Stimulated activated naive CD4-positive, alpha-beta T cell treated with Interleukin-2 at 50 U/mL for 16 hours (primary cell): ENCODE measurements at regions not wholly inside any gene's neighbourhood (a gene's known extent, or its start where the extent isn't known, plus 50 kb on each side); places are given as distances from the start of the nearest gene placed in this dataset.

ENCODE experiments used
- DNase-seq: peaks from one replicate; lab custom pipeline; 2025; lab: John Stamatoyannopoulos, UW

DNA sequence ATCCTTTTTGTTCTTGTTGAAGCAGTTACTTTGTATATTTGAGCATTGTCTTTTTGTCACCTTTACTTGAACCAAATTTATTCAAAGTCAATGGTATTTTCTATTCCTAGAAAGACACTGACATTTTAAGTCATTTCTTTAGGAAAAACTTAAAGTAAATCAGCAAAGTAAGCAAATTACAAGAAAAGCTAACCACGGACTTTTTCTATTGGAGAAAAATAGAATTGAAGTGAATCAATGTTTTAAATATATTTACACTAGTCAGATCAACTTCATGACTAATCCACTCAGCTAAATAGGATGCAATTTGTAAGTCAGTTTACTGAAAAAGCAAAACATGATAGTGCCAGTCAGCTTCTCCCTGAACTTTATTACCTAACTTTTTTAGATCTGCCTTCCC is 733.8 kb upstream of the ALCAM start:
- no peak for DNase-seq

GRCh38 chr3:104635872-104636580 is 730.7 kb upstream of the ALCAM start:
- no peak for DNase-seq

- no peak for DNase-seq
Observed at GRCh38 chr3:104642827-104643226, 723.9 kb upstream of the ALCAM start.

- no peak for DNase-seq
Observed at GRCh38 chr3:104646196-104646595, 720.5 kb upstream of the ALCAM start.

GRCh38 chr3:104648823-104649222 is 717.9 kb upstream of the ALCAM start:
- no peak for DNase-seq

DNA sequence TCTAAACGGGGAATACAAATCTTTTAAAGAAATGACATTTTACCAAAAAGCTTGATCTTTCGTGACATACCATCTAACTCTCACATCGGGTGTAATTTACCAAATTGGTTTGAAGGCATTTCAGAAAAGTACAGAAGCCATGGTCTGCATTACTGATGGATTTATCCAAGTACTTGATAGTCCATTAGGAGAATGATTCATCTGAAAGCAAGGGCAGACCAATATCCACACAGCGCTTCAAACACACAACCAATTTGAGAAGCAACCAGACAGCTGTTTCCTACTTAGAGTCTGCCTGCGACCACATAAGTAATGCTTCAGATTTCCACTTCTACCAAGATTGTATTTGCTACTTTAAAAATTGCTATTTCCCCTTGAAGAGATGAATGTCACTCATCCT is 697.6 kb upstream of the ALCAM start:
- DNase-seq = no peak

DNA sequence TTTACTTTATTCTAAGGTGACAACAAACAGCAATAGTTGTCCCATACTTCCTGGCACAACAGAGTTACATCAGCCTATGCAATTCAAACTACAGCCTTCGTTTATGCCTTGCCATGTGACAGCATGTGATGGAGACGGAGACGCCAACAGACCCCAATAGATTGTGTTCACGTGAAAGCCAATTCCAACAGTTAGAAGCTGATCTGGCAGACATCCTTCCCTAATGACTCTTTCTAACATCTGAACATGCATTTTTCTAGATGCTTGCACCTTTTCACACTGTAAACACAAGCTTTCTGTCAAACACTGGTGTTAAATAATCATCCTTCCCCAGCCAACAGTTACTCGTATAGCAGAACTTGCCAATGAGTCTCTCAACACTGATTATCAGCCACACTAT is 694.4 kb upstream of the ALCAM start:
- DNase-seq = no peak

DNA sequence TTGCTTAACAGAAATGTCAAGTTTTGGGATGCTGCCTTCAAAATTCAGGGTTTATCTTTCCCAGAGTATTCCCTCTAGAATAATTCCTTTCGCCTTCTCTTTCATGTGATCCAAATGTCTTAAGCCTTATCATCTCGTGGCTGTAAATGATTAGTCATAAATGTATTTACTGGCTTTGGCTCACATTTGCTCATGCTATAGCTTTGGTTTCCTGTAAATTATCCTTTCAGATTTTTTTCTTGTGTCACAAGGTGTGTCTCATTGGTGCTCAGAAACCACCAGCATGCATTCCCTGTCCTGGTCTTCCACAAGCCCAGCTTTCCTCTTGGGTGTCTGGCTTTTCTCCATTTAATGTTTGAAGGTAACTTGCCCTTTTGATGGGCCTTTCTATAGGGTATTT is 692.7 kb upstream of the ALCAM start:
- DNase-seq = no peak

- no peak for DNase-seq
Observed at GRCh38 chr3:104676241-104676640, 690.5 kb upstream of the ALCAM start.

DNA sequence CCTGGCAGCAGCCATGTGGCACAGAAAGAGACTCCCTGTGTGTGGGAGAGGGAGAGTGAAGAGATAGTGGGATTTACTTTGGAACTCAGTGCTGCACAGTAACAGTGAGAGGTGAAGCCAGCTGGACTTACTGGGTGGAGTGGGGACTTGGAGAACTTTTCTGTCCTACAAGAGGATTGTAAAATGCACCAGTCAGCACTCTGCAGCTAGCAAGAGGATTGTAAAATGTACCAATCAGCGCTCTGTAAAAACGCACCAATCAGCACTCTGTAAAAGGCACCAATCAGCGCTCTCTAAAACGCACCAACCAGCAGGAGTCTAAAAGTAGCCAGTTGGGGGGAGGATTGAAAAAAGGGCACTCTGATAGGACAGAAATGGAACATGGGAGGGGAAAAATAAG is 688.8 kb upstream of the ALCAM start:
- DNase-seq = no peak

GRCh38 chr3:104685492-104685891 is 681.2 kb upstream of the ALCAM start:
- DNase-seq = no peak

DNA sequence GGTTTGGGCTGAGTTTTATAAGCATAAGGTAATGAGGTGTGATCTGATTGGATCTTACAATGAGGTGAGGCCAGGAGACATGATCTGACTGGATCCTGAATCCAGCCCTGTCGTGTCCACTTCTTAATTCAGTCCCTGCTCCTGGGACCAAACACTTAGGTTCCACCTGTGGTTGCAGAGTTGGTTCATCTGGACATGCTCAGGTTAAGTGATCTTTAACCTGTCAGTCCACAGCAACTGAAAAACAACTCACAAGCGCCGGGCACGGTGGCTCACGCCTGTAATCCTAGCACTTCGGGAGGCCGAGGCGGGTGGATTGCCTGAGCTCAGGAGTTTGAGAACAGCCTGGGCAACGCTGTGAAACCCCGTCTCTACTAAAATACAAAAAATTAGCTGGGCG is 679.3 kb upstream of the ALCAM start:
- DNase-seq = no peak

- DNase-seq = no peak
Observed at GRCh38 chr3:104696470-104696869, 670.2 kb upstream of the ALCAM start.

DNA sequence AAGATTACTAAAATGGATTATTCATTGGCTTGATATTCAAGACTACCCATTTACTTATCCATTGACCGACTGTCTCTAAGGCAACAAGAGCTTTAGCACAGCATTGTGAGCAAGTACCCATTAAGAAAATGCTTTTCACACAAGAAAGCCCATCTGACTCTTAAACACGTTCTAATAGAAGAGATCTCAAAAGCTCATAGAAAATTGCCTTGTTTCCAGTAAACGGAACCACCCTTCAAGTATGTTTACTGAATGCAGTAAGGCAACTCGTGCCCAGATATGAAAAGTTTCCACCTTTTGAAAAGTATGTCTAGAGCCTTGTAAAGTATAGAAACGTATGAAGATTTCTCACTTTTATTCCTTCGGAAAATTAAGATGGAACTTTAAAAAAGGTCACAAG is 655.3 kb upstream of the ALCAM start:
- no peak for DNase-seq

DNA sequence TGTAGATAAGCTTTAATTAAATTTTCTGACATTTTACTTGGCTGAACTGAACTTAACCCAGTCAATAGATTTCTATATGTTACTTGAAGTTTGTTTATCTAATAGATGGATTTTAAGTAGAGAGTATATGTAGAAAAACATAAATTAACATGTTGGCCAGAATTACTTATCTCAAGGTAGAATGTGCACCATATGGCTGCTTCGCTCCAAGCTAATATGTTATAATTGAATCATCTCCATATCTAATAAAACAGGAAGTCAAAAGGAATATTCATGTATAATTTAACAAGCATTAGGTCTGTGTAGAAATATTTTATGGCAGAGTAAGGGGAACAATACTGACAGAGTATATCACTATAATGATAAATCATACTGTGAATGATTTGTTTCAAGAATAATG is 650.7 kb upstream of the ALCAM start:
- DNase-seq = no peak

DNA sequence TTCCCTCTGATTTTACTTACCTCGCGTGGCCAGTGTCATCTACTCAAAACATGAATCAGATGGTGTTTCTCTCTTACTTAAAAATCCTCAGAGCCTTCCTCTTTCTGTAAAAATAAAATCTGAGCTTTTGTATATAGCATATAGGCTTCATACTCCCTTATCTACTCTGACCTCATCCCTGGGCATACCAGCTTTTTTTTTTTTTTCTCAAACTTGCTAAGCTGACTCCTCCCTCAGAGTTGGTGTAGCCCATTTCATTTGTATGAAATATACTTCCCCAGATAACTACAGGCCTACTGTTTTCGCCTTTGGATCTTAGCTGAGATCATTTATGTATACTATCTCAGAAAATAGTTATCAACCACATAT is 648.9 kb upstream of the ALCAM start:
- DNase-seq = no peak

DNA sequence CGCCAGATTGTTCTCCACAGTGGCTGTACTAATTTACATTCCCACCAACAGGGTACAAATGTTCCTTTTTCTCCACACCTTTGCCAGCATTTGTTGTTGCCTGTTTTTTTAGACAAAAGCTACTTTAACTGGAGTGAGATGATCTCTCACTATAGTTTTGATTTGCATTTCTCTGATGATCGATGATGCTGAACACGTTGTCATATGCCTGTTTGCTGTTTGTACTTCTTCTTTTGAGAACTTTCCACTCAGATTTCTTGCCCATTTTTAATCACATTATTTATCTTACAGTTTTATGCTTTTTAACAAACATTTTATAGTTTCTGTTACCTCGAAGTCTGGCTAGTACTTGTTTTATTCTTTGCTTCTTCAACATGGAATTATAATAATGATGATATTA is 643.7 kb upstream of the ALCAM start:
- DNase-seq = no peak

- no peak for DNase-seq
Observed at GRCh38 chr3:104731074-104731473, 635.6 kb upstream of the ALCAM start.

- DNase-seq = no peak
Observed at GRCh38 chr3:104734627-104735026, 632.1 kb upstream of the ALCAM start.

DNA sequence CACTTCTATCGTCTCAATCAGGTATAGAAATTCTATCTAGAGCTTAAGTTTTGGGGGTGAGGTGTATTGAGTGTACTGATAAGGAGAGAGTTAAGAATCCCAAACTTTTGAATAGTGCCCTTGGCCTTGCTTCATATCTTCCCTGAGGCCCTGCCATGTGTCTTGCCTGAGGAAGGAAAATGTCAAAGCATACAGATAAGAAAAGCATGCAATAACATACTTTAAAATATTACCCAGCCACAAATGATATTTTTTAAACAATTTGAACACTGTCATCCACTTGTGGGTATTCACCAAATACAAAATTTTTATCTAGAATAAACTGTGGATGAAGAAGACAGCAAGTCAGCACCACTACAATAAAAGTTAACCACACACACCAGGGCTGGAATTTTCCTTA is 631.0 kb upstream of the ALCAM start:
- no peak for DNase-seq

GRCh38 chr3:104738271-104738670 is 628.4 kb upstream of the ALCAM start:
- no peak for DNase-seq

- DNase-seq = no peak
Observed at GRCh38 chr3:104740874-104741379, 625.8 kb upstream of the ALCAM start.

DNA sequence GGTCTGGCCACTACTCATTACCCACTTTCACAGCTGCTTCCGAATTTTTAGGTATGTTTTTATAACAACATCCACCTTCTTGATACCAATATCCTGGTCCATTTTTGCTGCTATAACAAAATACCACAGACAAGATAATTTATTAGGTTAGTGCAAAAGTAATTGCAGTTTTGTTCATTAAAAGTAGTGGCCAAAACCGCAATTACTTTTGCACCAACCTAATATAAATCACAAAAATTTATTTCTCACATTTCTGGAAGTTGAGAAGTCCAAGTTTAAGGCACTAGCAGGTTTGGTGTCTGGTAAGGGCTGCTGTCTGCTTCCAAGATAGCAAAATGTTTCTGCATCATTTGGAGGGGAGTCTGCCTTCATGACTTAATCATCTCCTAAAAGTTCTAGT is 624.7 kb upstream of the ALCAM start:
- DNase-seq = no peak

DNA sequence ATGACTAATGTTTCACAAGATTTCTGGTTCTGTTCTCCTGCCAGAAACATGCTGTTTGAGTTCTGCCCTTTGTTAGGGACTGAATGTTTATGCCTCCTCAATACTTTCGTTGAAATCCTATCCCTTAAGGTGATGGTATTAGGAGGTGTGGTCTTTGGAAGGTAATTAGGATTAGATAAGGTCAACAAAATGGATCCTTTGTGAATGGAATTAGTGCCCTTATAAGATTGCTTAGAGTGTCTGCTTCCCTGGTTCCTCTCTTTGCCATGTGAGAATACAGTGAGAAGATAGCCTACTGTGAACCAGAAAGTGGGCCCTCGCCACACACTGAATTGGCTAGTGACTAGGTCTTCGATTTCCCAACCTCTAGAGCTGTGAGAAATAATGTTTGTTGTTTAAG is 621.4 kb upstream of the ALCAM start:
- DNase-seq = no peak

GRCh38 chr3:104746056-104746455 is 620.7 kb upstream of the ALCAM start:
- no peak for DNase-seq
